A673 (cell line): ENCODE measurements at regions not wholly inside any gene's neighbourhood (a gene's known extent, or its start where the extent isn't known, plus 50 kb on each side); places are given as distances from the start of the nearest gene placed in this dataset.
"Not testable (repeated sequence)": the region's sequence is repeated elsewhere in the genome, so short reads cannot be mapped to it uniquely, and the experiment has no call there.

ENCODE experiments used
- CTCF ChIP-seq: fragments of 300-800, 200-600 bp; sonication (generic); conservative IDR thresholded peaks from 2 replicates; pipeline ENCODE4 v1.5.1; 2017; ENCODE audit warnings: low read depth, mild to moderate bottlenecking, antibody characterized with exemption, low read length, moderate library complexity, mixed read lengths
- EZH2 ChIP-seq: fragments of 200-600 bp; sonication (generic); IDR thresholded peaks from 2 replicates; pipeline ENCODE4 v1.6.1; 2017; ENCODE audit warnings: borderline replicate concordance, low read depth, mild to moderate bottlenecking, mixed read lengths, antibody characterized with exemption, low read length; ENCODE audit not compliant: poor library complexity, severe bottlenecking

DNA sequence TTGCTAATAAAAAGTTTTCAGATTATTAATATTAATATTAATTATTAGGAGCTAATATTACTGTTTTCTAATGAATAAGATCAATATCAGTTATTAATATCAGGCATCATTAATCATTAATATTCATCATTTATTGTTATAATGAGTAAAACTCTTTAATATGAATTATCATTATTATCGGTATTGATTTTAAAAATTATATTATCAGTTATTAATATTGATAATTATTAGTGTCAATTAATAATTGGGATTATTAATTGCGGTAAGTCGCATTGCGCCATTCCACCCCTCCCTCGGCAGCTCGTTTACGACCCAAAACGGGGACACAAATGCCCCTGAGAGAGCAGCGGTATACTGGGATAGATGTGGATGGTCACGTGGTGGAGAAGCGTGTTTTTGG is 70.4 kb upstream of the HMX1 start:
- TF ChIP-seq EZH2, CTCF: not testable (repeated sequence)
